ENCODE measurements at regions not wholly inside any gene's neighbourhood (a gene's known extent, or its start where the extent isn't known, plus 50 kb on each side); places are given as distances from the start of the nearest gene placed in this dataset.

- no peaks in the 10 kb centered on the region for H3K4me1 ChIP-seq (ENCODE audit: control insufficient read depth, low read length)
- no peak overlapping the region for H3K27ac ChIP-seq (ENCODE audit: low read depth, low read length)
- no peak overlapping the region for H3K4me2 ChIP-seq (ENCODE audit: low read length)
- no peak overlapping the region for H3K4me3 ChIP-seq (ENCODE audit: low read length)
- no peaks in the 10 kb centered on the region for H3K9me2 ChIP-seq (replicated peaks; ENCODE audit: control insufficient read depth, low read length)
- no peaks in the 10 kb centered on the region for H3K79me2 ChIP-seq (ENCODE audit: control insufficient read depth, low read length)
- no peaks in the 10 kb centered on the region for H3K36me3 ChIP-seq (ENCODE audit: control insufficient read depth, low read length)
- H3K27me3 ChIP-seq (ENCODE audit: control insufficient read depth, low read length) = no peaks in the 10 kb centered on the region
- no peaks in the 10 kb centered on the region for H3K9me3 ChIP-seq (ENCODE audit: control insufficient read depth, insufficient read depth, low read length)
- H3F3A ChIP-seq (ENCODE audit: control insufficient read depth, insufficient read depth) = no peaks in the 10 kb centered on the region
- H4K20me1 ChIP-seq (ENCODE audit: control insufficient read depth, insufficient read depth, low read depth, low read length) = no peaks in the 10 kb centered on the region
- TF ChIP-seq EZH2phosphoT487 (IDR thresholded peaks at IDR 0.05; ENCODE audit: borderline replicate concordance, low read length) (no peak), CTCF (IDR thresholded peaks at IDR 0.05; ENCODE audit: low read depth, low read length, poor library complexity, severe bottlenecking) (no peak)
Observed at GRCh38 chr21:41079159-41079558, 88.8 kb upstream of the BACE2 start.

GRCh38 chr21:41080485-41081121 is 87.4 kb upstream of the BACE2 start:
- Histone ChIP-seq H3F3A (ENCODE audit: control insufficient read depth, insufficient read depth) (no peaks in the 10 kb centered on the region), H3K36me3 (ENCODE audit: control insufficient read depth, low read length) (no peaks in the 10 kb centered on the region), H4K20me1 (ENCODE audit: control insufficient read depth, insufficient read depth, low read depth, low read length) (no peaks in the 10 kb centered on the region), H3K27ac (ENCODE audit: low read depth, low read length) (no peak overlapping the region), H3K9me3 (ENCODE audit: control insufficient read depth, insufficient read depth, low read length) (no peaks in the 10 kb centered on the region), H3K9me2 (replicated peaks; ENCODE audit: control insufficient read depth, low read length) (no peaks in the 10 kb centered on the region), H3K79me2 (ENCODE audit: control insufficient read depth, low read length) (no peaks in the 10 kb centered on the region), H3K27me3 (ENCODE audit: control insufficient read depth, low read length) (no peaks in the 10 kb centered on the region), H3K4me1 (ENCODE audit: control insufficient read depth, low read length) (no peaks in the 10 kb centered on the region), H3K4me2 (ENCODE audit: low read length) (no peak overlapping the region), H3K4me3 (ENCODE audit: low read length) (no peak overlapping the region)
- TF ChIP-seq EZH2phosphoT487 (IDR thresholded peaks at IDR 0.05; ENCODE audit: borderline replicate concordance, low read length) (no peak), CTCF (IDR thresholded peaks at IDR 0.05; ENCODE audit: low read depth, low read length, poor library complexity, severe bottlenecking) (no peak)

- Histone ChIP-seq H3K36me3 (ENCODE audit: control insufficient read depth, low read length) (no peaks in the 10 kb centered on the region), H3K27ac (ENCODE audit: low read depth, low read length) (no peak overlapping the region), H3F3A (ENCODE audit: control insufficient read depth, insufficient read depth) (no peaks in the 10 kb centered on the region), H3K9me3 (ENCODE audit: control insufficient read depth, insufficient read depth, low read length) (no peaks in the 10 kb centered on the region), H4K20me1 (ENCODE audit: control insufficient read depth, insufficient read depth, low read depth, low read length) (no peaks in the 10 kb centered on the region), H3K4me3 (ENCODE audit: low read length) (no peak overlapping the region), H3K79me2 (ENCODE audit: control insufficient read depth, low read length) (no peaks in the 10 kb centered on the region), H3K9me2 (replicated peaks; ENCODE audit: control insufficient read depth, low read length) (no peaks in the 10 kb centered on the region), H3K27me3 (ENCODE audit: control insufficient read depth, low read length) (no peaks in the 10 kb centered on the region), H3K4me2 (ENCODE audit: low read length) (no peak overlapping the region), H3K4me1 (ENCODE audit: control insufficient read depth, low read length) (no peaks in the 10 kb centered on the region)
- no peak for TF ChIP-seq EZH2phosphoT487 (IDR thresholded peaks at IDR 0.05; ENCODE audit: borderline replicate concordance, low read length)
- no peak for TF ChIP-seq CTCF (IDR thresholded peaks at IDR 0.05; ENCODE audit: low read depth, low read length, poor library complexity, severe bottlenecking)
Observed at GRCh38 chr21:41086569-41086968, 81.4 kb upstream of the BACE2 start.

Measured in DOHH2 (cell line).